ENCODE measurements at regions not wholly inside any gene's neighbourhood (a gene's known extent, or its start where the extent isn't known, plus 50 kb on each side); places are given as distances from the start of the nearest gene placed in this dataset.

DNA sequence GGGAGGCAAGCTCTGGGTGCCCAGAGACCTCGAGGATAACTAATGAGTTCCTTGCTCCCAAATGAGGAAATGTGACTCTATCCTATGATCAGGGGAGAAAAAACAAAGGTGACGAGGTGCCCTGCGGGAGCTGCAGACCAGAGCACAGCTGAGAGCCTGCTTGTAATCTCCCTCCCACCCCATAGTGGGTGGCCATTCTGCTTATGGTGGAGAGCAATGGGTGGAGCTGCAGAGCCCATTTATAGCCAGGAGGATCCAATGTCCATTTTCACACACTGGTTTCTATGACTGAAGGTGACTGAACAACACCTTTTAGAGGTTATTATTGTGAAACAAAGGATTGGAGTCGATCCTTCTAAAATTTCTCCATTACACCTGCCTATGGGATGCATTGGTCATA lies 153.3 kb downstream of the COL6A3 start:
- no peaks in the 10 kb centered on the region for H3K4me1 Mint-ChIP-seq (ENCODE audit: unreplicated experiment)
- H3K36me3 Mint-ChIP-seq = no peaks in the 10 kb centered on the region
- no peak for DNase-seq (ENCODE audit: extremely low spot score, unreplicated experiment)
- H3K4me3 Mint-ChIP-seq = no peak overlapping the region
- H3K27me3 Mint-ChIP-seq = no peaks in the 10 kb centered on the region
- TF ChIP-seq CTCF (conservative IDR thresholded peaks at IDR 0.05) = no peak
- H3K27ac Mint-ChIP-seq = no peak overlapping the region
- H3K9me3 Mint-ChIP-seq = no peaks in the 10 kb centered on the region

DNA sequence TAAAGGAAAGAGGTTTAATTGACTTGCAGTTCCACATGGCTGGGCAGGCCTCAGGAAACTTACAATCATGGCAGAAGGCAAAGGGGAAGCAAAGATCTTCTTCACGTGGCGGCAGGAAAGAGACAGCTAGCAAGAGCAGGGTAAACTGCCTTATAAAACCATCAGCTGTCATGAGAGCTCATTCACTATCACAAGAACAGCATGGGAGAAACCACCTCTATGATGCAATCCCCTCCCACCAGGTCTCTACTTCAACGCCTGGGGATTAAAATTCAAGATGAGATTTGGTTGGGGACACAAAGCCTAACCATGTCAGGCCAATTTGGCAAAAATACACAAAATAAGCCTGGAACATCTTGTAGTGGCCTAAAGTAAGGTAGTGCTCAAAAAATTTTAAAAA lies 152.6 kb downstream of the COL6A3 start:
- Mint-ChIP-seq H3K9me3 (no peaks in the 10 kb centered on the region), H3K4me3 (no peak overlapping the region), H3K27ac (no peak overlapping the region), H3K36me3 (no peaks in the 10 kb centered on the region), H3K27me3 (no peaks in the 10 kb centered on the region), H3K4me1 (ENCODE audit: unreplicated experiment) (no peaks in the 10 kb centered on the region)
- no peak for DNase-seq (ENCODE audit: extremely low spot score, unreplicated experiment)
- TF ChIP-seq CTCF (conservative IDR thresholded peaks at IDR 0.05) = no peak

DNA sequence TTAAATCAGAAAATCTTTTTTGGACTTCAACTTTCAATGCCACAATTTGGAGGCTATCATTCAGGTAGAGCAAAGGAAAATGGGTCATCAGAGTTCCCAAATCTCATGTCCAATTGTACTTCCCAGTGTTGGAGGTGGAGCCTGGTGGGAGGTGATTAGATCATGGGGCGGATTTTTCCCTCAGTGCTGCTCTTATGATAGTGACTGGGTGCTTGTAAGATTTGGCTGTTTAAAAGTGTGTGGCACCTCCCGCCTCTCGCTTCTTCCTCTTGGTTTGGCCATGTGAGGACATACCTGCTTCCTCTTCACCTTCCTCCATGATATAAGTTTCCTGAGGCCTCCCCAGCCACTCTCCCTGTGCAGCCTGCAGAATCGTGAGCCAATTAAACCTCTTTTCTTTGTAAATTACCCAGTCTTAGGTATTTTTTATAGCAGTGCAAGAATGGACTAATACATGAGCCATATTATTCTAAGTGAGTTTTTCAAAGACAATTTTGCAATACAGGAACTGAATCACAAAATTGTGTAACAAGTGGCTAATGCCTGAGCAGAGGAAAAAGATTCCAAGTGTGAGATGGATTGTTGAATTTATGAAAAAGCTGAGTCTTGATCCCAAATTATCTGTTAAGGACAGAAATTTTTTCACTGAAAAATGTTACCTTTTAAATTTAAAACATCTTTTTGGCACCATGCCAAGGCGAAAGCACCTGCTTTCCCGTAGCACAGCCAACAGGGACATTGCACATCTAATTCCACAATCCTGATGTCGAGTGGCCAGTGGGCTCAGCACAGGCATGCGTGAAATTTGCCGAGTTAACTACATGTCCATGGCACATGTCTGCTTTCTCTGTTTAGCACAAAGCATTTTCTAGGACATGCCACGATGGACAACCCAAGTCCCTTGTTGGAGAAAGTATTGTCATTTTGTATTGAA lies 150.9 kb downstream of the COL6A3 start:
- H3K4me3 Mint-ChIP-seq = no peak overlapping the region
- no peaks in the 10 kb centered on the region for H3K36me3 Mint-ChIP-seq
- no peak for TF ChIP-seq CTCF (conservative IDR thresholded peaks at IDR 0.05)
- H3K27me3 Mint-ChIP-seq = no peaks in the 10 kb centered on the region
- no peaks in the 10 kb centered on the region for H3K9me3 Mint-ChIP-seq
- no peaks in the 10 kb centered on the region for H3K4me1 Mint-ChIP-seq (ENCODE audit: unreplicated experiment)
- no peak overlapping the region for H3K27ac Mint-ChIP-seq
- no peak for DNase-seq (ENCODE audit: extremely low spot score, unreplicated experiment)

DNA sequence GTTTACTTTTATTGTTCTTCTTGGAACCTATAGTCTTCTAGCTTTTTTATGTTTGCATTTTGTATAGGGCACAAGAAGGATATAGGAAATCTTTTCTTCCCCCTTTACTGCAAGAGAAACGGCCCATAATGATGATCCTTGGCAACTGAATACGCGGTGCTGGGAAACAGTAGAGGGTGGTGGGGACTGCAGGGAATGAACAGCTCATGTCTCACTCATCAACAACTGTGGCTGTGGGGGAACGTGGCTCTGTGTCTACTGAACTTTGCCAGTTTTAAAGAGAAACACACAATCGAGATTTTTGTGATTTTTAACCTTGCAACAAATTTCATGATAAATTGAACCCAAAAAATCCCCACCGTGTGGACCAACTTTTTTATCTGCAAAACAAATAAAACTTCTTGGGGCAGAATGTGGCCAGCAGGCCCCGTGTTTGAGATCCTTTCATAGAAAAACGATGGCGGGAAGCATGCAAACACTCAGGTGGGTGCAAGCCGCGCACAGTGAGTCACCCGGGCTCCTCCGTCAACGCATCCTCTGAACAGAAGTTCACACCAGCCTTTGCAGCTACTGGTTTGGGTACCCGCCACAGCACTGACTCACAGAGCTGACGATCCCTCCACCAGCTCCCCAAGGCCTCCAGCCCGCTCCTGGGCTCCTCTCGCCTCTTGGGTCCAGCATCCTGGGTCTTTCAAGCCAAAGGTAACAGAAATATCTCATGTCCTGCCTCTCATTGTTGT lies 149.3 kb downstream of the COL6A3 start:
- no peak for TF ChIP-seq CTCF (conservative IDR thresholded peaks at IDR 0.05)
- H3K36me3 Mint-ChIP-seq = no peaks in the 10 kb centered on the region
- H3K4me1 Mint-ChIP-seq (ENCODE audit: unreplicated experiment) = peaks cover 6% of the 10 kb centered on the region
- no peaks in the 10 kb centered on the region for H3K9me3 Mint-ChIP-seq
- H3K27me3 Mint-ChIP-seq = no peaks in the 10 kb centered on the region
- H3K4me3 Mint-ChIP-seq = no peak overlapping the region
- H3K27ac Mint-ChIP-seq = no peak overlapping the region
- no peak for DNase-seq (ENCODE audit: extremely low spot score, unreplicated experiment)

DNA sequence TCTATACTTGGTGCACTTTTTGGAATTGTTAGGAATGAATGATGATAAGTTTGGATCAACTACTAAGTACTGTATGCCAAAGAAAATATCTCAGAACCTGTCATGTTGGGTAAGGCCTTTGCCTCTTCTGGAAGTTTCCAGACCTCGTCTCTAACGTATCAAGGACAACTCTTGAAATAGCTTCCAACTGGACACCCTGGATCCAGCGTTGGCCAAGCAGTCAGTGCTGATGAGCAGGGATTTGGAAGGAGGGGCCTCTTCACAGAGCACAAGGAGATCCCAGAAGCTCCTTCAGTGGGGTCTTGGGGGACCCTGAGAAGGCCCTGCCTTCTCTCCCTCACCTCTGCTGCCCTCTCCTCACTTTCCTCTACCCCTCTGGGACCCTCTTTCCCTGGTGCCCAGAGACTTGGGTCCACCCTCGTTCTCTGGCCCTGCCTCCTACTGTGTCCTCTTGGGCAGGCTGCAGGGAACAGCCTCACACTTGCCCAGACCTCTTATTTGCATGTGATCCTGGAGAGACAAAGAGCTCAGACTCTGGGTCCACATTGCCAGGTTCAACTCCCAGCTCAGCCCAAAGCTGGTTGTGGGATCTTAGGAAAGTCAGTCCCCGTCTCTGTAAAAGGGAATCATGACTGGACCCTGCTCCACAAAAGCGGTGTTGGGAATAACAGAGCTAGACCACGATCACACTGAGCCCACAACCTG lies 145.8 kb downstream of the COL6A3 start:
- no peak for DNase-seq (ENCODE audit: extremely low spot score, unreplicated experiment)
- no peak overlapping the region for H3K27ac Mint-ChIP-seq
- peaks cover 4% of the 10 kb centered on the region for H3K36me3 Mint-ChIP-seq
- no peak overlapping the region for H3K4me3 Mint-ChIP-seq
- peaks cover 8% of the 10 kb centered on the region for H3K27me3 Mint-ChIP-seq
- no peaks in the 10 kb centered on the region for H3K9me3 Mint-ChIP-seq
- peaks cover 14% of the 10 kb centered on the region for H3K4me1 Mint-ChIP-seq (ENCODE audit: unreplicated experiment)
- TF ChIP-seq CTCF (conservative IDR thresholded peaks at IDR 0.05) = no peak
